Right lobe of liver (tissue), 4 donors: ENCODE measurements at regions not wholly inside any gene's neighbourhood (a gene's known extent, or its start where the extent isn't known, plus 50 kb on each side); places are given as distances from the start of the nearest gene placed in this dataset.

Source experiments
- POLR2A ChIP-seq: fragments of 450-650 bp; IDR thresholded peaks from one replicate; pipeline ENCODE4 v1.6.1; 2017; ENCODE audit warnings: antibody characterized with exemption, mild to moderate bottlenecking
- TF ChIP-seq, protein P1 (sequence below), 4 donors: fragments of 200-600 bp in 3 of 4; fragments of 450-650 bp in 1 of 4; IDR thresholded peaks; one replicate each; pipeline versions ENCODE4 v1.5.1 to v1.8.0; 2016 to 2022; ENCODE audit warnings: antibody characterized with exemption in 4 of 4, mild to moderate bottlenecking in 2 of 4
- donor health status: DM: no; HTN: no; CAD: no.
- donor health status: DM: no; HTN: no; CAD: no.
- donor health status: DM: no; HTN: yes; CAD: no.

DNA sequence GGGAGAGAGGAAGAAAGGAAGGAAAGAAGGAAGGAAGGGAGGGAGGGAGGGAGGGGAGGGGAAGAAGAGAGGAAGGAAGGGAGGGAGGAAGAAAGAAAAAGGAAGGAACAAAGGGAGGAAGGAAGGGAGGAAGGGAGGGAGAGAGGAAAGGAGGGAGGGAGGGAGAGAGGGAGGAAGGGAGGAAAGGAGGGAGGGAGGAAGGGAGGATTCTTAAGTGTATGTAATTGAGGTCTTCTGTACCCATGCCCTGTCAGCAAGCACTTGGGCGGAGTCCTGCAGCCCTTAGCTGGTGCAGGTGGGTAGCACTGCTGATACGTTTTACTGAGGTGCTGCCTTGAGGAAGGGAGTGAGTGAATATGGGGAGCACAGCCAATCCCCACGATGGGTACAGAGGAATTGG is 56.9 kb upstream of the RASD2 start:
- TF ChIP-seq, protein P1, sequence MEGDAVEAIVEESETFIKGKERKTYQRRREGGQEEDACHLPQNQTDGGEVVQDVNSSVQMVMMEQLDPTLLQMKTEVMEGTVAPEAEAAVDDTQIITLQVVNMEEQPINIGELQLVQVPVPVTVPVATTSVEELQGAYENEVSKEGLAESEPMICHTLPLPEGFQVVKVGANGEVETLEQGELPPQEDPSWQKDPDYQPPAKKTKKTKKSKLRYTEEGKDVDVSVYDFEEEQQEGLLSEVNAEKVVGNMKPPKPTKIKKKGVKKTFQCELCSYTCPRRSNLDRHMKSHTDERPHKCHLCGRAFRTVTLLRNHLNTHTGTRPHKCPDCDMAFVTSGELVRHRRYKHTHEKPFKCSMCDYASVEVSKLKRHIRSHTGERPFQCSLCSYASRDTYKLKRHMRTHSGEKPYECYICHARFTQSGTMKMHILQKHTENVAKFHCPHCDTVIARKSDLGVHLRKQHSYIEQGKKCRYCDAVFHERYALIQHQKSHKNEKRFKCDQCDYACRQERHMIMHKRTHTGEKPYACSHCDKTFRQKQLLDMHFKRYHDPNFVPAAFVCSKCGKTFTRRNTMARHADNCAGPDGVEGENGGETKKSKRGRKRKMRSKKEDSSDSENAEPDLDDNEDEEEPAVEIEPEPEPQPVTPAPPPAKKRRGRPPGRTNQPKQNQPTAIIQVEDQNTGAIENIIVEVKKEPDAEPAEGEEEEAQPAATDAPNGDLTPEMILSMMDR (IDR thresholded peaks at IDR 0.05) = no peak
- no peak for TF ChIP-seq POLR2A
